H1 (cell line): ENCODE measurements at regions not wholly inside any gene's neighbourhood (a gene's known extent, or its start where the extent isn't known, plus 50 kb on each side); places are given as distances from the start of the nearest gene placed in this dataset.

ENCODE experiments used
- CTCF ChIA-PET: fragments of 300-600 bp; sonication (Branson Sonifier 250); formaldehyde crosslinking; loops from one replicate; lab custom pipeline; 2021; ENCODE audit not compliant: partially characterized antibody; lab: Charles Lee
- POLR2A ChIA-PET: fragments of 300-600 bp; sonication (Branson Sonifier 250); formaldehyde crosslinking; loops from one replicate; lab custom pipeline; 2021; ENCODE audit warnings: inconsistent platforms; ENCODE audit not compliant: partially characterized antibody; lab: Charles Lee
- DNase-seq, 2 experiments: peaks; one replicate each; pipeline versions ENCODE4 v3.0.0 to v3.0.0-alpha.2; 2010 to 2022; ENCODE audit warnings: low spot score in 2 of 2, low read depth in 1 of 2, mixed read lengths in 1 of 2
- FAIRE-seq: peaks from 2 replicates; lab custom pipeline; 2011; peaks lifted over from hg19 to GRCh38; lab: Jason Lieb, UNC
- H2AFZ ChIP-seq: 2 replicates; pipeline ENCODE4 v1.8.1; 2012; ENCODE audit warnings: low read length, inconsistent platforms
- H2AK5ac ChIP-seq: 2 replicates; pipeline ENCODE4 v1.6.1; 2013; ENCODE audit warnings: low read depth, low read length
- H2BK120ac ChIP-seq: replicated peaks from 2 replicates; pipeline ENCODE3; 2013; ENCODE audit warnings: low read depth, low read length, inconsistent platforms
- H2BK12ac ChIP-seq: 2 replicates; pipeline ENCODE4 v1.6.1; 2013; ENCODE audit warnings: low read depth, low read length
- H2BK15ac ChIP-seq: 2 replicates; pipeline ENCODE4 v1.6.1; 2013; ENCODE audit warnings: low read length
- H2BK20ac ChIP-seq: 2 replicates; pipeline ENCODE4 v1.6.1; 2013; ENCODE audit warnings: low read length
- H2BK5ac ChIP-seq: 2 replicates; pipeline ENCODE4 v1.6.1; 2013; ENCODE audit warnings: low read depth, low read length
- H3K14ac ChIP-seq: 2 replicates; pipeline ENCODE4 v1.6.1; 2013; ENCODE audit warnings: inconsistent platforms; ENCODE audit not compliant: insufficient read length
- H3K18ac ChIP-seq: 2 replicates; pipeline ENCODE4 v1.6.1; 2013; ENCODE audit warnings: low read length; ENCODE audit errors: extremely low read depth
- H3K23ac ChIP-seq: 2 replicates; pipeline ENCODE4 v1.6.1; 2013; ENCODE audit warnings: inconsistent platforms; ENCODE audit not compliant: insufficient read length
- H3K23me2 ChIP-seq: 2 replicates; pipeline ENCODE4 v1.6.1; 2013; ENCODE audit warnings: low read depth, low read length
- H3K27ac ChIP-seq: 2 replicates; pipeline ENCODE4 v1.6.1; 2011; ENCODE audit warnings: low read depth, low read length, inconsistent platforms
- H3K27me3 ChIP-seq, 4 experiments: replicated peaks in 1 of 4; 1 replicate in 1 of 4; 2 replicates in 3 of 4; pipeline versions ENCODE4 v1.6.1 to v1.8.1; 2011 to 2013; ENCODE audit warnings: low read length in 3 of 4, mild to moderate bottlenecking in 3 of 4, inconsistent platforms in 2 of 4, mixed read lengths in 2 of 4, moderate library complexity in 1 of 4; ENCODE audit not compliant: control insufficient read depth in 3 of 4, insufficient read depth in 3 of 4; ENCODE audit errors: extremely low read depth in 1 of 4
- H3K36me3 ChIP-seq, 4 experiments: 2 replicates each; pipeline versions ENCODE4 v1.6.1 to v1.8.1; 2011 to 2013; ENCODE audit warnings: mild to moderate bottlenecking in 4 of 4, low read length in 3 of 4, moderate library complexity in 2 of 4, control low read depth in 1 of 4, inconsistent platforms in 1 of 4; ENCODE audit not compliant: insufficient read depth in 4 of 4, control insufficient read depth in 2 of 4
- H3K4ac ChIP-seq: replicated peaks from 2 replicates; pipeline ENCODE3; 2013; ENCODE audit warnings: low read length, low read depth, mixed read lengths, inconsistent platforms; ENCODE audit not compliant: insufficient read length
- H3K4me1 ChIP-seq, 4 experiments: replicated peaks in 1 of 4; 1 replicate in 1 of 4; 2 replicates in 3 of 4; pipeline versions ENCODE4 v1.6.1 to v1.8.1; 2011 to 2013; ENCODE audit warnings: low read length in 3 of 4, inconsistent platforms in 2 of 4, mixed read lengths in 1 of 4; ENCODE audit not compliant: insufficient read depth in 4 of 4, control insufficient read depth in 3 of 4
- H3K4me2 ChIP-seq, 2 experiments: 2 replicates each; pipeline versions ENCODE4 v1.6.1 to v1.8.1; 2011 to 2013; ENCODE audit warnings: low read depth in 2 of 2, low read length in 2 of 2, control low read depth in 1 of 2, inconsistent platforms in 1 of 2, mild to moderate bottlenecking in 1 of 2; ENCODE audit not compliant: insufficient read depth in 1 of 2
- H3K4me3 ChIP-seq, 4 experiments: fragments of 200-600, 300-600 bp in 1 of 4; sonication (generic), shearing (Covaris generic), sonication (Bioruptor Twin) in 1 of 4; 2 replicates each; pipeline versions ENCODE4 v1.5.1 to v1.8.1; 2011 to 2016; ENCODE audit warnings: low read length in 4 of 4, low read depth in 3 of 4, control low read depth in 2 of 4, inconsistent platforms in 2 of 4, mild to moderate bottlenecking in 2 of 4, mixed read lengths in 1 of 4, moderate library complexity in 1 of 4; ENCODE audit not compliant: insufficient read depth in 2 of 4; ENCODE audit errors: extremely low read depth in 1 of 4
- H3K56ac ChIP-seq: replicated peaks from 2 replicates; pipeline ENCODE3; 2013; ENCODE audit warnings: low read depth, mild to moderate bottlenecking, mixed read lengths, low read length, inconsistent platforms; ENCODE audit not compliant: insufficient read length
- H3K79me1 ChIP-seq: 2 replicates; pipeline ENCODE4 v1.6.1; 2013; ENCODE audit warnings: low read depth, low read length, control low read depth
- H3K79me2 ChIP-seq, 2 experiments: 2 replicates each; pipeline versions ENCODE4 v1.6.1 to v1.8.1; 2012 to 2013; ENCODE audit warnings: low read length in 2 of 2, mild to moderate bottlenecking in 2 of 2, inconsistent platforms in 1 of 2; ENCODE audit not compliant: insufficient read depth in 2 of 2, control insufficient read depth in 1 of 2
- H3K9ac ChIP-seq, 4 experiments: replicated peaks in 1 of 4; 1 replicate in 1 of 4; 2 replicates in 3 of 4; pipeline versions ENCODE4 v1.6.1 to v1.8.1; 2011 to 2013; ENCODE audit warnings: low read depth in 3 of 4, low read length in 3 of 4, control low read depth in 2 of 4, mild to moderate bottlenecking in 2 of 4, moderate library complexity in 2 of 4, inconsistent platforms in 1 of 4; ENCODE audit errors: extremely low read depth in 1 of 4
- H3K9me3 ChIP-seq, 2 experiments: 2 replicates each; pipeline versions ENCODE4 v1.6.1 to v1.8.1; 2012 to 2013; ENCODE audit warnings: mild to moderate bottlenecking in 2 of 2, moderate library complexity in 2 of 2, control low read depth in 1 of 2, inconsistent platforms in 1 of 2, low read depth in 1 of 2, low read length in 1 of 2, mixed read lengths in 1 of 2; ENCODE audit not compliant: insufficient read depth in 2 of 2
- H4K20me1 ChIP-seq, 2 experiments: replicated peaks in 1 of 2; 2 replicates each; pipeline versions ENCODE3 to v1.8.1; 2011 to 2013; ENCODE audit warnings: inconsistent platforms in 2 of 2, low read length in 2 of 2, mild to moderate bottlenecking in 1 of 2; ENCODE audit not compliant: insufficient read depth in 2 of 2, control insufficient read depth in 1 of 2
- H4K5ac ChIP-seq: 2 replicates; pipeline ENCODE4 v1.6.1; 2013; ENCODE audit warnings: low read length, low read depth, mixed read lengths, inconsistent platforms; ENCODE audit not compliant: insufficient read length
- H4K8ac ChIP-seq: 2 replicates; pipeline ENCODE4 v1.8.0; 2013; ENCODE audit warnings: mild to moderate bottlenecking, moderate library complexity, low read length, inconsistent platforms; ENCODE audit not compliant: insufficient read depth; ENCODE audit errors: extremely low read depth
- H4K91ac ChIP-seq: replicated peaks from 2 replicates; pipeline ENCODE3; 2013; ENCODE audit warnings: low read length, mixed read lengths, inconsistent platforms; ENCODE audit not compliant: insufficient read length
- EZH2 ChIP-seq: fragments of 200-600 bp; sonication (generic); IDR thresholded peaks from 2 replicates; pipeline ENCODE4 v1.7.1; 2012; ENCODE audit warnings: low read depth, mild to moderate bottlenecking, moderate library complexity, low read length, inconsistent platforms; ENCODE audit not compliant: severe bottlenecking
- RXRA ChIP-seq: IDR thresholded peaks from 2 replicates; pipeline ENCODE4 v1.6.1; 2011; ENCODE audit warnings: low read depth, mild to moderate bottlenecking, low read length, moderate library complexity; ENCODE audit not compliant: insufficient read depth
- WGBS, 2 experiments: shearing (Covaris generic) in 1 of 2; methylation state at CpG; one replicate each; pipeline versions ENCODE4 v1.1.6 to v1.1.7; 2013 to 2015; ENCODE audit warnings: low lambda C conversion rate in 2 of 2, mixed read lengths in 2 of 2, inconsistent platforms in 1 of 2, low coverage in 1 of 2, missing lambda C conversion rate in 1 of 2; ENCODE audit not compliant: insufficient replicate concordance in 2 of 2, insufficient coverage in 1 of 2, insufficient read length in 1 of 2; ENCODE audit errors: extremely low coverage in 1 of 2, missing lambda C conversion rate in 1 of 2; 5-methylcytosine and 5-hydroxymethylcytosine counted together
- TF ChIP-seq, protein P1 (sequence below): IDR thresholded peaks from 2 replicates; pipeline ENCODE4 v1.6.1; 2012; ENCODE audit warnings: low read length, inconsistent platforms

DNA sequence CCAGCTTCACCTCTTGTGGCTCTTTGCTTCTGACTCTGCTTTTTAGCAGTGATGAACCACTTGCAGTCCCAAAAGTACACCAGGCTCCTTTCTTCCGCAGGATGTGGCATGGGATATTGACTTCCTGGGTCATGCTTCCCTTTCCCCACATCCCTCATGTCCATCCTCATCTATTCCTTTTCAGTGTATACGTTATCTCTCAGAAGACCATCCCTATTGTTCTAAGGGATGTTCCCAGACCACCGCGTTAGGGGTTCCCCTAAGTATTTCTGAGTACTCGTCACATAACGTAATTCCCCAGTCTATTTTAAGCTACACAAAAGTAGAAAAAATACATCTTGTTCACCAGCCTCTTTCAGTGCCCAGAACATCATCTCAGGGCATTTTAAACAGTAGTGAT, 71.1 kb upstream of the NLGN4X start:
- Histone ChIP-seq H2BK20ac (no peak overlapping the region), H3K4me2 (no peak overlapping the region), H3K4me3 (no peak overlapping the region), H3K36me3 (no peaks in the 10 kb centered on the region), H4K8ac (no peak overlapping the region), H3K79me2 (no peaks in the 10 kb centered on the region), H2BK12ac (no peak overlapping the region), H4K20me1 (no peaks in the 10 kb centered on the region), H2AK5ac (no peak overlapping the region), H3K27me3 (no peaks in the 10 kb centered on the region), H3K9me3 (no peaks in the 10 kb centered on the region), H3K27ac (no peak overlapping the region), H4K91ac (no peak overlapping the region), H4K5ac (no peak overlapping the region), H3K18ac (no peak overlapping the region), H3K56ac (no peak overlapping the region), H3K79me1 (no peaks in the 10 kb centered on the region), H2BK5ac (no peak overlapping the region), H3K4me1 (no peaks in the 10 kb centered on the region), H2AFZ (no peak overlapping the region), H2BK120ac (no peak overlapping the region), H3K9ac (no peak overlapping the region), H3K23ac (no peak overlapping the region), H3K4ac (no peak overlapping the region), H2BK15ac (no peak overlapping the region), H3K14ac (no peak overlapping the region), H3K23me2 (no peaks in the 10 kb centered on the region)
- POLR2A ChIA-PET: no interaction called here
- CTCF ChIA-PET: no interaction called here
- FAIRE-seq (no peak), DNase-seq (no peak)
- WGBS, 2 experiments: 96% methylated on average over 6 of the region's 6 CpGs; no CpG with 5 or more reads in 1 of the 2 experiments
- TF ChIP-seq EZH2: no peak
- TF ChIP-seq, protein P1, sequence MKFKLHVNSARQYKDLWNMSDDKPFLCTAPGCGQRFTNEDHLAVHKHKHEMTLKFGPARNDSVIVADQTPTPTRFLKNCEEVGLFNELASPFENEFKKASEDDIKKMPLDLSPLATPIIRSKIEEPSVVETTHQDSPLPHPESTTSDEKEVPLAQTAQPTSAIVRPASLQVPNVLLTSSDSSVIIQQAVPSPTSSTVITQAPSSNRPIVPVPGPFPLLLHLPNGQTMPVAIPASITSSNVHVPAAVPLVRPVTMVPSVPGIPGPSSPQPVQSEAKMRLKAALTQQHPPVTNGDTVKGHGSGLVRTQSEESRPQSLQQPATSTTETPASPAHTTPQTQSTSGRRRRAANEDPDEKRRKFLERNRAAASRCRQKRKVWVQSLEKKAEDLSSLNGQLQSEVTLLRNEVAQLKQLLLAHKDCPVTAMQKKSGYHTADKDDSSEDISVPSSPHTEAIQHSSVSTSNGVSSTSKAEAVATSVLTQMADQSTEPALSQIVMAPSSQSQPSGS: no peak
- TF ChIP-seq RXRA: no peak
